H9 (cell line): ENCODE measurements at regions not wholly inside any gene's neighbourhood (a gene's known extent, or its start where the extent isn't known, plus 50 kb on each side); places are given as distances from the start of the nearest gene placed in this dataset.

Source experiments
- DNase-seq: peaks from one replicate; pipeline ENCODE4 v3.0.0-alpha.2; 2017
- H2AFZ ChIP-seq: one replicate; pipeline ENCODE4 v1.6.1; 2013; ENCODE audit warnings: mild to moderate bottlenecking, low read length, control low read depth, moderate library complexity
- H2AK5ac ChIP-seq: 2 replicates; pipeline ENCODE4 v1.6.1; 2013; ENCODE audit warnings: low read length, control low read depth, mixed read lengths; ENCODE audit not compliant: insufficient read length
- H2BK120ac ChIP-seq: one replicate; pipeline ENCODE4 v1.6.1; 2013; ENCODE audit warnings: low read depth, mild to moderate bottlenecking, low read length, control low read depth, inconsistent platforms; ENCODE audit not compliant: poor library complexity, severe bottlenecking
- H2BK12ac ChIP-seq: 2 replicates; pipeline ENCODE4 v1.6.1; 2013; ENCODE audit warnings: low read length, control low read depth, mixed read lengths, low read depth; ENCODE audit not compliant: insufficient read length
- H2BK15ac ChIP-seq: 2 replicates; pipeline ENCODE4 v1.6.1; 2013; ENCODE audit warnings: low read depth, low read length, control low read depth
- H2BK20ac ChIP-seq: one replicate; pipeline ENCODE4 v1.6.1; 2013; ENCODE audit warnings: low read depth, mild to moderate bottlenecking, low read length, control low read depth, inconsistent platforms; ENCODE audit not compliant: poor library complexity, severe bottlenecking
- H2BK5ac ChIP-seq: 2 replicates; pipeline ENCODE4 v1.6.1; 2013; ENCODE audit warnings: low read length, control low read depth, mixed read lengths; ENCODE audit not compliant: insufficient read length
- H3K14ac ChIP-seq: 2 replicates; pipeline ENCODE4 v1.6.1; 2013; ENCODE audit warnings: low read length, control low read depth; ENCODE audit not compliant: insufficient read depth
- H3K18ac ChIP-seq: 2 replicates; pipeline ENCODE4 v1.6.1; 2013; ENCODE audit warnings: low read depth, mild to moderate bottlenecking, mixed read lengths, low read length, control low read depth; ENCODE audit not compliant: insufficient read length
- H3K23ac ChIP-seq: 2 replicates; pipeline ENCODE4 v1.6.1; 2013; ENCODE audit warnings: low read length, control low read depth, mixed read lengths, low read depth; ENCODE audit not compliant: insufficient read length
- H3K23me2 ChIP-seq: 2 replicates; pipeline ENCODE4 v1.6.1; 2013; ENCODE audit warnings: low read depth, mild to moderate bottlenecking, mixed read lengths, low read length, control low read depth; ENCODE audit not compliant: insufficient read length, poor library complexity, severe bottlenecking
- H3K27ac ChIP-seq: 2 replicates; pipeline ENCODE4 v1.5.1; 2013; ENCODE audit warnings: low read length, control low read depth, mixed read lengths, low read depth; ENCODE audit not compliant: insufficient read length
- H3K27me3 ChIP-seq: 2 replicates; pipeline ENCODE4 v1.6.1; 2013; ENCODE audit warnings: low read length, control low read depth, inconsistent platforms; ENCODE audit not compliant: insufficient read depth
- H3K4ac ChIP-seq: 2 replicates; pipeline ENCODE4 v1.6.1; 2013; ENCODE audit warnings: low read depth, mild to moderate bottlenecking, control low read depth, inconsistent platforms, low read length, moderate library complexity
- H3K4me1 ChIP-seq: 2 replicates; pipeline ENCODE4 v1.6.1; 2013; ENCODE audit warnings: low read length, control low read depth, inconsistent platforms; ENCODE audit not compliant: insufficient read depth
- H3K4me2 ChIP-seq: 2 replicates; pipeline ENCODE4 v1.6.1; 2013; ENCODE audit warnings: low read length, control low read depth, mixed read lengths; ENCODE audit not compliant: insufficient read length, insufficient read depth
- H3K56ac ChIP-seq: 2 replicates; pipeline ENCODE4 v1.6.1; 2013; ENCODE audit warnings: low read depth, mild to moderate bottlenecking, mixed read lengths, low read length, control low read depth; ENCODE audit not compliant: insufficient read length
- H3K79me1 ChIP-seq: 2 replicates; pipeline ENCODE4 v1.6.1; 2013; ENCODE audit warnings: low read depth, mild to moderate bottlenecking, moderate library complexity, low read length, control low read depth, inconsistent platforms; ENCODE audit not compliant: insufficient read depth, poor library complexity, severe bottlenecking
- H3K79me2 ChIP-seq: 2 replicates; pipeline ENCODE4 v1.6.1; 2013; ENCODE audit warnings: low read length, control low read depth, inconsistent platforms; ENCODE audit not compliant: insufficient read depth
- H3K9ac ChIP-seq: 2 replicates; pipeline ENCODE4 v1.6.1; 2013; ENCODE audit warnings: low read length, control low read depth, mixed read lengths; ENCODE audit not compliant: insufficient read length; ENCODE audit errors: extremely low read depth
- H3K9me3 ChIP-seq: one replicate; pipeline ENCODE4 v1.6.1; 2013; ENCODE audit warnings: low read depth, low read length, inconsistent platforms; ENCODE audit not compliant: control insufficient read depth
- H3T11ph ChIP-seq: one replicate; pipeline ENCODE4 v1.6.1; 2013; ENCODE audit warnings: mild to moderate bottlenecking, low read length, control low read depth, inconsistent platforms
- H4K20me1 ChIP-seq: one replicate; pipeline ENCODE4 v1.6.1; 2013; ENCODE audit not compliant: control insufficient read depth, insufficient read length, insufficient read depth
- H4K5ac ChIP-seq: 2 replicates; pipeline ENCODE4 v1.6.1; 2013; ENCODE audit warnings: low read depth, mild to moderate bottlenecking, mixed read lengths, low read length, control low read depth; ENCODE audit not compliant: insufficient read length
- H4K8ac ChIP-seq: replicated peaks from 2 replicates; pipeline ENCODE4 v1.6.1; 2013; ENCODE audit warnings: low read length, control low read depth, mixed read lengths, low read depth; ENCODE audit not compliant: insufficient read length
- H4K91ac ChIP-seq: 2 replicates; pipeline ENCODE4 v1.6.1; 2013; ENCODE audit warnings: low read depth, mild to moderate bottlenecking, moderate library complexity, mixed read lengths, low read length, control low read depth; ENCODE audit not compliant: insufficient read length
- H3K27ac Mint-ChIP-seq, 3 experiments: 2 replicates in 2 of 3; 3 replicates in 1 of 3; pipeline ENCODE4 v1.8.0; 2020 to 2021; ENCODE audit warnings: mixed read lengths in 3 of 3, mild to moderate bottlenecking in 1 of 3, moderate library complexity in 1 of 3
- H3K27me3 Mint-ChIP-seq: 2 replicates; pipeline ENCODE4 v1.8.0; 2021; ENCODE audit warnings: low read depth, mild to moderate bottlenecking, moderate library complexity, mixed read lengths
- H3K36me3 Mint-ChIP-seq, 3 experiments: 2 replicates in 2 of 3; 3 replicates in 1 of 3; pipeline ENCODE4 v1.8.0; 2020 to 2021; ENCODE audit warnings: low read depth in 3 of 3, mixed read lengths in 3 of 3; ENCODE audit not compliant: insufficient read depth in 1 of 3
- H3K4me1 Mint-ChIP-seq, 2 experiments: 2 replicates each; pipeline ENCODE4 v1.8.0; 2020; ENCODE audit warnings: mixed read lengths in 2 of 2
- H3K4me3 Mint-ChIP-seq, 2 experiments: 2 replicates in 1 of 2; 3 replicates in 1 of 2; pipeline ENCODE4 v1.8.0; 2020 to 2021; ENCODE audit warnings: mild to moderate bottlenecking in 2 of 2, mixed read lengths in 2 of 2, moderate library complexity in 1 of 2
- H3K9me3 Mint-ChIP-seq, 2 experiments: 2 replicates in 1 of 2; 3 replicates in 1 of 2; pipeline ENCODE4 v1.8.0; 2020; ENCODE audit warnings: mild to moderate bottlenecking in 2 of 2, mixed read lengths in 2 of 2, moderate library complexity in 1 of 2
- CTCF ChIP-seq: fragments of 200-600 bp; sonication (generic); conservative IDR thresholded peaks from 3 replicates; pipeline ENCODE4 v1.8.0; 2021; ENCODE audit warnings: antibody characterized with exemption, mild to moderate bottlenecking
- WGBS: extraction: QIAGEN DNeasy Blood & Tissue Kit; methylation state at CpG from one replicate; pipeline ENCODE4 v1.1.7; 2013; ENCODE audit warnings: missing lambda C conversion rate, low lambda C conversion rate, mixed read lengths; ENCODE audit not compliant: insufficient read length; ENCODE audit errors: extremely low coverage; 5-methylcytosine and 5-hydroxymethylcytosine counted together

- Histone ChIP-seq H3K4ac (no peak overlapping the region), H2AFZ (no peak overlapping the region), H3K18ac (no peak overlapping the region), H4K91ac (no peak overlapping the region), H2BK15ac (no peak overlapping the region), H3T11ph (no peak overlapping the region), H3K79me2 (no peaks in the 10 kb centered on the region), H2BK5ac (no peak overlapping the region), H2BK12ac (no peak overlapping the region), H3K14ac (no peak overlapping the region), H2BK120ac (no peak overlapping the region), H3K9ac (no peak overlapping the region), H4K20me1 (no peaks in the 10 kb centered on the region), H2BK20ac (no peak overlapping the region), H2AK5ac (no peak overlapping the region), H3K4me1 (no peaks in the 10 kb centered on the region), H3K56ac (no peak overlapping the region), H3K9me3 (no peaks in the 10 kb centered on the region), H4K8ac (no peak overlapping the region), H4K5ac (no peak overlapping the region), H3K23me2 (no peaks in the 10 kb centered on the region), H3K27me3 (no peaks in the 10 kb centered on the region), H3K27ac (no peak overlapping the region), H3K23ac (no peak overlapping the region), H3K4me2 (no peak overlapping the region), H3K79me1 (no peaks in the 10 kb centered on the region)
- peaks cover 5% of the 10 kb centered on the region for H3K27me3 Mint-ChIP-seq
- no CpG with 5 or more reads among the region's 6 CpGs for WGBS
- peaks cover 7 to 14% of the 10 kb centered on the region in 2 experiments for H3K9me3 Mint-ChIP-seq
- no peak overlapping the region for H3K27ac Mint-ChIP-seq
- no peak for DNase-seq
- peaks cover 0 to 9% (median 3%) of the 10 kb centered on the region in 3 experiments; a peak in 1 of 7 replicates for H3K36me3 Mint-ChIP-seq
- no peak overlapping the region for H3K4me3 Mint-ChIP-seq
- TF ChIP-seq CTCF, result no peak
- H3K4me1 Mint-ChIP-seq, result no peaks in the 10 kb centered on the region
These were observed 103.1 kb upstream of the NANOS1 start for GRCh38 chr10:118926441-118926840.
